ENCODE measurements at regions not wholly inside any gene's neighbourhood (a gene's known extent, or its start where the extent isn't known, plus 50 kb on each side); places are given as distances from the start of the nearest gene placed in this dataset.

GRCh38 chr1:182305861-182306260 is 85.7 kb downstream of the GLUL start:
- no peaks in the 10 kb centered on the region for H3K27me3 ChIP-seq (ENCODE audit: low read depth)
- H3K9me3 ChIP-seq (replicated peaks): peaks cover 5% of the 10 kb centered on the region
- H3K4me3 ChIP-seq: no peak overlapping the region
- TF ChIP-seq, protein P1, sequence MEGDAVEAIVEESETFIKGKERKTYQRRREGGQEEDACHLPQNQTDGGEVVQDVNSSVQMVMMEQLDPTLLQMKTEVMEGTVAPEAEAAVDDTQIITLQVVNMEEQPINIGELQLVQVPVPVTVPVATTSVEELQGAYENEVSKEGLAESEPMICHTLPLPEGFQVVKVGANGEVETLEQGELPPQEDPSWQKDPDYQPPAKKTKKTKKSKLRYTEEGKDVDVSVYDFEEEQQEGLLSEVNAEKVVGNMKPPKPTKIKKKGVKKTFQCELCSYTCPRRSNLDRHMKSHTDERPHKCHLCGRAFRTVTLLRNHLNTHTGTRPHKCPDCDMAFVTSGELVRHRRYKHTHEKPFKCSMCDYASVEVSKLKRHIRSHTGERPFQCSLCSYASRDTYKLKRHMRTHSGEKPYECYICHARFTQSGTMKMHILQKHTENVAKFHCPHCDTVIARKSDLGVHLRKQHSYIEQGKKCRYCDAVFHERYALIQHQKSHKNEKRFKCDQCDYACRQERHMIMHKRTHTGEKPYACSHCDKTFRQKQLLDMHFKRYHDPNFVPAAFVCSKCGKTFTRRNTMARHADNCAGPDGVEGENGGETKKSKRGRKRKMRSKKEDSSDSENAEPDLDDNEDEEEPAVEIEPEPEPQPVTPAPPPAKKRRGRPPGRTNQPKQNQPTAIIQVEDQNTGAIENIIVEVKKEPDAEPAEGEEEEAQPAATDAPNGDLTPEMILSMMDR (IDR thresholded peaks at IDR 0.05; ENCODE audit: borderline replicate concordance): no peak
- intact Hi-C loops (cut with micrococcal nuclease): no loop called here
- no peak for DNase-seq
- no peaks in the 10 kb centered on the region for H3K36me3 ChIP-seq
- peaks cover 14% of the 10 kb centered on the region for H3K4me1 ChIP-seq
- no peak overlapping the region for H3K27ac ChIP-seq (replicated peaks)

- Histone ChIP-seq H3K36me3 (no peaks in the 10 kb centered on the region), H3K9me3 (replicated peaks) (peaks cover 5% of the 10 kb centered on the region), H3K4me3 (no peak overlapping the region), H3K27me3 (ENCODE audit: low read depth) (no peaks in the 10 kb centered on the region), H3K27ac (replicated peaks) (peak overlapping the region; percentile 16), H3K4me1 (peaks cover 19% of the 10 kb centered on the region)
- intact Hi-C loops (cut with micrococcal nuclease): no loop called here
- TF ChIP-seq, protein P1 (IDR thresholded peaks at IDR 0.05; ENCODE audit: borderline replicate concordance): no peak
- no peak for DNase-seq
Observed at GRCh38 chr1:182304627-182305026, 87.0 kb downstream of the GLUL start.

GRCh38 chr1:182304218-182304617 is 87.4 kb downstream of the GLUL start:
- Histone ChIP-seq H3K9me3 (replicated peaks) (peaks cover 5% of the 10 kb centered on the region), H3K36me3 (no peaks in the 10 kb centered on the region), H3K4me3 (no peak overlapping the region), H3K27me3 (ENCODE audit: low read depth) (no peaks in the 10 kb centered on the region), H3K4me1 (peaks cover 23% of the 10 kb centered on the region), H3K27ac (replicated peaks) (peak overlapping the region; percentile 16)
- intact Hi-C loops (cut with micrococcal nuclease): no loop called here
- no peak for DNase-seq
- TF ChIP-seq, protein P1 (IDR thresholded peaks at IDR 0.05; ENCODE audit: borderline replicate concordance): no peak

DNA sequence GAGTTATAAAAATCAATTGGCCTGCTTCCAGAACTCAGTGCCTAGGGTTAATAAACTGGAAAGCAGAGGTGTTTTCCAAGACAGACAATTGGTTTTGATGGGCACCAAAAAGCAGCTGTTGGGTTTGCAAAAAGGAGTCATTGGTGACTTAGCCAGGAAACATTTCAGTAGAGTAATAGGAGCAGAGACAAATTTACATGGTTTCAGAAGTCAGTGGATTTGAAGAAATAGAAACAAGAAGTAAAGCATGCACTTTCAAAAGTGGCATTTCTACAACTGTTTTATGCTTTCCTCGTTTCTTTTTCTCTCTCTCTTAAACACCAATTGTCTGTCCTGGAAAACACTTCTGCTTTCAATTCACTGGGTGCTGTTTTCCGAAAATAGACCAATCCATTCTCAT is 87.8 kb downstream of the GLUL start:
- no peak for DNase-seq
- Histone ChIP-seq H3K4me1 (peaks cover 23% of the 10 kb centered on the region), H3K9me3 (replicated peaks) (peaks cover 5% of the 10 kb centered on the region), H3K27me3 (ENCODE audit: low read depth) (no peaks in the 10 kb centered on the region), H3K36me3 (no peaks in the 10 kb centered on the region), H3K27ac (replicated peaks) (no peak overlapping the region), H3K4me3 (no peak overlapping the region)
- TF ChIP-seq, protein P1 (IDR thresholded peaks at IDR 0.05; ENCODE audit: borderline replicate concordance): no peak
- intact Hi-C loops (cut with micrococcal nuclease): no loop called here

GRCh38 chr1:182301467-182302198 is 90.0 kb downstream of the GLUL start:
- intact Hi-C loops (cut with micrococcal nuclease): no loop called here
- TF ChIP-seq, protein P1 (IDR thresholded peaks at IDR 0.05; ENCODE audit: borderline replicate concordance): no peak
- DNase-seq: peak; percentile 55
- Histone ChIP-seq H3K27ac (replicated peaks) (peak overlapping the region; percentile 77), H3K36me3 (no peaks in the 10 kb centered on the region), H3K4me1 (peaks cover 23% of the 10 kb centered on the region), H3K9me3 (replicated peaks) (peaks cover 5% of the 10 kb centered on the region), H3K27me3 (ENCODE audit: low read depth) (no peaks in the 10 kb centered on the region), H3K4me3 (no peak overlapping the region)

Data from left ventricle myocardium inferior (tissue), 1 donor.